PFSK-1 (cell line): ENCODE measurements at regions not wholly inside any gene's neighbourhood (a gene's known extent, or its start where the extent isn't known, plus 50 kb on each side); places are given as distances from the start of the nearest gene placed in this dataset.

Source experiments
- FOXP2 ChIP-seq: optimal IDR thresholded peaks from 2 replicates; pipeline ENCODE3; 2011; ENCODE audit warnings: borderline replicate concordance, control low read depth, inconsistent platforms; ENCODE audit not compliant: insufficient read depth; ENCODE audit errors: extremely low read length, extremely low read depth
- POLR2AphosphoS5 ChIP-seq: IDR thresholded peaks from 2 replicates; pipeline ENCODE4 v1.6.1; 2012; ENCODE audit warnings: low read depth, mild to moderate bottlenecking, control low read depth, low read length, moderate library complexity
- SIN3A ChIP-seq: IDR thresholded peaks from 2 replicates; pipeline ENCODE4 v1.6.1; 2012; ENCODE audit warnings: mild to moderate bottlenecking, low read length, moderate library complexity, borderline replicate concordance; ENCODE audit not compliant: insufficient read depth
- TAF1 ChIP-seq: IDR thresholded peaks from 2 replicates; pipeline ENCODE4 v1.6.1; 2012; ENCODE audit warnings: low read length, control low read depth, borderline replicate concordance; ENCODE audit not compliant: insufficient read depth
- TF ChIP-seq, protein P1 (sequence below), 2 experiments: IDR thresholded peaks; 2 replicates each; pipeline versions ENCODE4 v1.6.1 to v1.8.0; 2011 to 2012; ENCODE audit warnings: low read depth in 2 of 2, low read length in 2 of 2, control low read depth in 1 of 2, inconsistent platforms in 1 of 2, mild to moderate bottlenecking in 1 of 2, moderate library complexity in 1 of 2; ENCODE audit not compliant: insufficient read depth in 1 of 2

- no peak for TF ChIP-seq SIN3A
- no peak for TF ChIP-seq TAF1
- TF ChIP-seq FOXP2, result no peak
Measured at GRCh38 chr10:8487346-8487745, 432.9 kb downstream of the GATA3 start.

GRCh38 chr10:8489232-8489631 is 434.7 kb downstream of the GATA3 start:
- TF ChIP-seq SIN3A, result no peak
- TF ChIP-seq TAF1, result no peak
- TF ChIP-seq, protein P1, sequence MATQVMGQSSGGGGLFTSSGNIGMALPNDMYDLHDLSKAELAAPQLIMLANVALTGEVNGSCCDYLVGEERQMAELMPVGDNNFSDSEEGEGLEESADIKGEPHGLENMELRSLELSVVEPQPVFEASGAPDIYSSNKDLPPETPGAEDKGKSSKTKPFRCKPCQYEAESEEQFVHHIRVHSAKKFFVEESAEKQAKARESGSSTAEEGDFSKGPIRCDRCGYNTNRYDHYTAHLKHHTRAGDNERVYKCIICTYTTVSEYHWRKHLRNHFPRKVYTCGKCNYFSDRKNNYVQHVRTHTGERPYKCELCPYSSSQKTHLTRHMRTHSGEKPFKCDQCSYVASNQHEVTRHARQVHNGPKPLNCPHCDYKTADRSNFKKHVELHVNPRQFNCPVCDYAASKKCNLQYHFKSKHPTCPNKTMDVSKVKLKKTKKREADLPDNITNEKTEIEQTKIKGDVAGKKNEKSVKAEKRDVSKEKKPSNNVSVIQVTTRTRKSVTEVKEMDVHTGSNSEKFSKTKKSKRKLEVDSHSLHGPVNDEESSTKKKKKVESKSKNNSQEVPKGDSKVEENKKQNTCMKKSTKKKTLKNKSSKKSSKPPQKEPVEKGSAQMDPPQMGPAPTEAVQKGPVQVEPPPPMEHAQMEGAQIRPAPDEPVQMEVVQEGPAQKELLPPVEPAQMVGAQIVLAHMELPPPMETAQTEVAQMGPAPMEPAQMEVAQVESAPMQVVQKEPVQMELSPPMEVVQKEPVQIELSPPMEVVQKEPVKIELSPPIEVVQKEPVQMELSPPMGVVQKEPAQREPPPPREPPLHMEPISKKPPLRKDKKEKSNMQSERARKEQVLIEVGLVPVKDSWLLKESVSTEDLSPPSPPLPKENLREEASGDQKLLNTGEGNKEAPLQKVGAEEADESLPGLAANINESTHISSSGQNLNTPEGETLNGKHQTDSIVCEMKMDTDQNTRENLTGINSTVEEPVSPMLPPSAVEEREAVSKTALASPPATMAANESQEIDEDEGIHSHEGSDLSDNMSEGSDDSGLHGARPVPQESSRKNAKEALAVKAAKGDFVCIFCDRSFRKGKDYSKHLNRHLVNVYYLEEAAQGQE (IDR thresholded peaks at IDR 0.05; ENCODE audit: insufficient read depth in 1 of 2, low read depth in 2 of 2, low read length in 2 of 2), result no peak
- no peak for TF ChIP-seq FOXP2
- no peak for TF ChIP-seq POLR2AphosphoS5

- TF ChIP-seq POLR2AphosphoS5, result no peak
- TF ChIP-seq, protein P1 (IDR thresholded peaks at IDR 0.05; ENCODE audit: insufficient read depth in 1 of 2, low read depth in 2 of 2, low read length in 2 of 2), result no peak
- no peak for TF ChIP-seq TAF1
- no peak for TF ChIP-seq SIN3A
- no peak for TF ChIP-seq FOXP2
Measured at GRCh38 chr10:8489823-8490222, 435.3 kb downstream of the GATA3 start.

- TF ChIP-seq TAF1 (no peak), FOXP2 (no peak), POLR2AphosphoS5 (no peak), SIN3A (no peak)
- TF ChIP-seq, protein P1 (IDR thresholded peaks at IDR 0.05; ENCODE audit: insufficient read depth in 1 of 2, low read depth in 2 of 2, low read length in 2 of 2), result no peak
Measured at GRCh38 chr10:8498290-8498689, 443.8 kb downstream of the GATA3 start.

DNA sequence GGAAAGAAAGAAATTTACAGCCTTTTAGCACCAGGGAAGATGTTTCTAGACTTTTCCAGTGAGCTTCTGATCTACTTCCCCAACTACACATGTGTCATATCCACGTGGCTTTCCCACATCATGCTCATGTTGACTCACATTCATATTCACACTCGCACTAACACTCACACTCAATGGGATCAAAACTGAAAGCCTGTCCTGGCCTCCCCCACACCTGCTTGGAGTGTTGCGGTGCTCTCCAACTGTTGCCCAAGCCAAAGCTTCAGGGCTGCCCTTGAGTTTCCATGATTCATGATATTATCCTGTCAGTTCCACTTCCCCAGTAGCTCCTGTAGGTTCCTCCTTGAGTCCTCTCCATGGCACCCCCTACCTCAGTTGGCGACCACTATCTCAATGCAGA is 444.4 kb downstream of the GATA3 start:
- TF ChIP-seq SIN3A (no peak), FOXP2 (no peak), POLR2AphosphoS5 (no peak), TAF1 (no peak)
- TF ChIP-seq, protein P1 (IDR thresholded peaks at IDR 0.05; ENCODE audit: insufficient read depth in 1 of 2, low read depth in 2 of 2, low read length in 2 of 2), result no peak
